ENCODE measurements at regions not wholly inside any gene's neighbourhood (a gene's known extent, or its start where the extent isn't known, plus 50 kb on each side); places are given as distances from the start of the nearest gene placed in this dataset.

- peaks cover 6% of the 10 kb centered on the region for H3K9me3 Mint-ChIP-seq
- no peak overlapping the region for H3K27ac Mint-ChIP-seq
- TF ChIP-seq CTCF (conservative IDR thresholded peaks at IDR 0.05) = no peak
- Histone ChIP-seq H3K9me3 (ENCODE audit: control insufficient read depth, low read length) (peaks cover 6% of the 10 kb centered on the region), H3K36me3 (ENCODE audit: control insufficient read depth, insufficient read depth, low read length) (no peaks in the 10 kb centered on the region), H3K4me3 (ENCODE audit: low read length) (no peak overlapping the region), H3K4me1 (ENCODE audit: control insufficient read depth, insufficient read depth, low read length) (no peaks in the 10 kb centered on the region), H3K27me3 (ENCODE audit: control insufficient read depth, insufficient read depth, low read length, poor library complexity, severe bottlenecking) (no peaks in the 10 kb centered on the region), H3K9ac (ENCODE audit: extremely low read depth, low read length, poor library complexity, severe bottlenecking) (no peak overlapping the region), H3K27ac (ENCODE audit: low read depth, low read length) (no peak overlapping the region)
- peaks cover 11% of the 10 kb centered on the region for H3K36me3 Mint-ChIP-seq (ENCODE audit: low read depth)
- H3K4me3 Mint-ChIP-seq = no peak overlapping the region
- no peak for DNase-seq
- no peaks in the 10 kb centered on the region for H3K27me3 Mint-ChIP-seq (ENCODE audit: insufficient read depth)
- WGBS, 2 experiments (ENCODE audit: insufficient coverage in 1 of 2, insufficient read length in 1 of 2) = 90 to 100% methylated on average over 1 to 2 of the region's 2 CpGs
- no peaks in the 10 kb centered on the region for H3K4me1 Mint-ChIP-seq
Measured at GRCh38 chr4:11133868-11134267, 294.8 kb downstream of the HS3ST1 start.

- Histone ChIP-seq H3K27ac (ENCODE audit: low read depth, low read length) (no peak overlapping the region), H3K4me1 (ENCODE audit: control insufficient read depth, insufficient read depth, low read length) (no peaks in the 10 kb centered on the region), H3K4me3 (ENCODE audit: low read length) (no peak overlapping the region), H3K27me3 (ENCODE audit: control insufficient read depth, insufficient read depth, low read length, poor library complexity, severe bottlenecking) (no peaks in the 10 kb centered on the region), H3K36me3 (ENCODE audit: control insufficient read depth, insufficient read depth, low read length) (no peaks in the 10 kb centered on the region), H3K9ac (ENCODE audit: extremely low read depth, low read length, poor library complexity, severe bottlenecking) (no peak overlapping the region), H3K9me3 (ENCODE audit: control insufficient read depth, low read length) (peaks cover 6% of the 10 kb centered on the region)
- Mint-ChIP-seq H3K36me3 (ENCODE audit: low read depth) (peaks cover 11% of the 10 kb centered on the region), H3K9me3 (peaks cover 6% of the 10 kb centered on the region), H3K27me3 (ENCODE audit: insufficient read depth) (no peaks in the 10 kb centered on the region), H3K4me1 (no peaks in the 10 kb centered on the region), H3K27ac (no peak overlapping the region), H3K4me3 (no peak overlapping the region)
- WGBS, 2 experiments (ENCODE audit: insufficient coverage in 1 of 2, insufficient read length in 1 of 2) = 100% methylated on average over 1 of the region's 1 CpG
- no peak for TF ChIP-seq CTCF (conservative IDR thresholded peaks at IDR 0.05)
- no peak for DNase-seq
Measured at GRCh38 chr4:11132478-11132877, 296.2 kb downstream of the HS3ST1 start.

GRCh38 chr4:11131491-11131890 lies 297.2 kb downstream of the HS3ST1 start:
- DNase-seq = no peak
- Histone ChIP-seq H3K36me3 (ENCODE audit: control insufficient read depth, insufficient read depth, low read length) (no peaks in the 10 kb centered on the region), H3K27ac (ENCODE audit: low read depth, low read length) (no peak overlapping the region), H3K9ac (ENCODE audit: extremely low read depth, low read length, poor library complexity, severe bottlenecking) (no peak overlapping the region), H3K4me1 (ENCODE audit: control insufficient read depth, insufficient read depth, low read length) (no peaks in the 10 kb centered on the region), H3K4me3 (ENCODE audit: low read length) (no peak overlapping the region), H3K9me3 (ENCODE audit: control insufficient read depth, low read length) (peaks cover 6% of the 10 kb centered on the region), H3K27me3 (ENCODE audit: control insufficient read depth, insufficient read depth, low read length, poor library complexity, severe bottlenecking) (no peaks in the 10 kb centered on the region)
- WGBS, 2 experiments (ENCODE audit: insufficient coverage in 1 of 2, insufficient read length in 1 of 2) = 91% methylated on average over 3 of the region's 3 CpGs; no CpG with 5 or more reads in 1 of the 2 experiments
- peaks cover 11% of the 10 kb centered on the region for H3K36me3 Mint-ChIP-seq (ENCODE audit: low read depth)
- H3K4me1 Mint-ChIP-seq = peaks cover 3% of the 10 kb centered on the region
- H3K9me3 Mint-ChIP-seq = peaks cover 6% of the 10 kb centered on the region
- no peak for TF ChIP-seq CTCF (conservative IDR thresholded peaks at IDR 0.05)
- H3K4me3 Mint-ChIP-seq = no peak overlapping the region
- H3K27me3 Mint-ChIP-seq (ENCODE audit: insufficient read depth) = no peaks in the 10 kb centered on the region
- no peak overlapping the region for H3K27ac Mint-ChIP-seq
